GM12878 (cell line): ENCODE measurements at regions not wholly inside any gene's neighbourhood (a gene's known extent, or its start where the extent isn't known, plus 50 kb on each side); places are given as distances from the start of the nearest gene placed in this dataset.

Experiments
- BHLHE40 ChIP-seq, 2 experiments: fragments of 450-650 bp in 1 of 2; IDR thresholded peaks; 2 replicates each; pipeline ENCODE4 v1.6.1; 2011 to 2017; ENCODE audit warnings: low read depth in 2 of 2, borderline replicate concordance in 1 of 2, improper control_type of control experiment in 1 of 2, low read length in 1 of 2, mild to moderate bottlenecking in 1 of 2
- EGR1 ChIP-seq, 2 experiments: IDR thresholded peaks; 1 replicate in 1 of 2; 2 replicates in 1 of 2; pipeline ENCODE4 v1.6.1; 2011 to 2012; ENCODE audit warnings: low read depth in 2 of 2, low read length in 2 of 2, borderline replicate concordance in 1 of 2, mild to moderate bottlenecking in 1 of 2, moderate library complexity in 1 of 2
- JUNB ChIP-seq: IDR thresholded peaks from 2 replicates; pipeline ENCODE4 v1.6.1; 2016; ENCODE audit warnings: antibody characterized with exemption, mild to moderate bottlenecking
- PAX5 ChIP-seq: IDR thresholded peaks from 2 replicates; pipeline ENCODE4 v1.6.1; 2011; ENCODE audit warnings: low read depth, low read length, borderline replicate concordance
- POLR2A ChIP-seq: IDR thresholded peaks from 2 replicates; pipeline ENCODE4 v1.6.1; 2011; ENCODE audit warnings: low read depth, mild to moderate bottlenecking, low read length
- POLR2AphosphoS5 ChIP-seq: IDR thresholded peaks from 2 replicates; pipeline ENCODE4 v1.6.1; 2011; ENCODE audit warnings: mild to moderate bottlenecking, low read length, inconsistent platforms
- SPI1 ChIP-seq: IDR thresholded peaks from 2 replicates; pipeline ENCODE4 v1.6.1; 2011; ENCODE audit warnings: low read depth, mild to moderate bottlenecking, low read length, moderate library complexity, borderline replicate concordance; ENCODE audit not compliant: insufficient read depth
- TBL1XR1 ChIP-seq: IDR thresholded peaks from 2 replicates; pipeline ENCODE4 v1.6.1; 2012; ENCODE audit warnings: low read depth, low read length, improper control_type of control experiment
- YY1 ChIP-seq: IDR thresholded peaks from 2 replicates; pipeline ENCODE4 v1.6.1; 2011; ENCODE audit warnings: low read depth, mild to moderate bottlenecking, low read length
- ZZZ3 ChIP-seq: IDR thresholded peaks from 2 replicates; pipeline ENCODE4 v1.6.1; 2011; ENCODE audit warnings: low read depth; ENCODE audit not compliant: control insufficient read depth, insufficient read length
- TF ChIP-seq, protein P1 (sequence below): fragments of 450-650 bp; IDR thresholded peaks from 2 replicates; pipeline ENCODE4 v1.6.1; 2016; ENCODE audit warnings: mild to moderate bottlenecking
- TF ChIP-seq, protein P2 (sequence below): IDR thresholded peaks from 2 replicates; pipeline ENCODE4 v1.6.1; 2011; ENCODE audit warnings: borderline replicate concordance, low read depth, mild to moderate bottlenecking, moderate library complexity, mixed read lengths, low read length; ENCODE audit not compliant: insufficient read depth; ENCODE audit errors: extremely low read length
- TF ChIP-seq, protein P3 (sequence below): IDR thresholded peaks from 2 replicates; pipeline ENCODE4 v1.6.1; 2011; ENCODE audit warnings: low read depth, low read length, improper control_type of control experiment, borderline replicate concordance

DNA sequence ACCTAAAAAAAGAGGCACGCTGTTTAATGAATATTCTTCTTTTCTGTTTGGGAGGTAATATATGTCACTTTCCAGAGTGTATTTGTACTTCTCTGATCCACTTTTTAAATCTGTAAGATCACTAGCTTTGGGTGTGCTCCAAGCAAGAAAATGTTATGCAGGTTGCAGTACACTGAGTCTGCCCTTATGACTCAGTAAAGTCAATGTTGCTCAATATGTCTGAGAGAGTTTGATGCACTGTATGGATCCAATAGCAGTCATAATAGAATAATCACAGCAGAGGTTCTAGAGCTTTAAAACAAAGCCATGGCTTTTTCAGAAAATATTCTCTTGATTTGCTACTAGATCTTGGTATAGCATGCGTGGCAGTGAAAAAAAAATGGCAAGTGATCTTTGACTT, 525.3 kb upstream of the HTR1E start:
- TF ChIP-seq EGR1 (IDR thresholded peaks at IDR 0.05; ENCODE audit: borderline replicate concordance in 1 of 2, low read depth in 2 of 2, low read length in 2 of 2) (no peak), POLR2AphosphoS5 (no peak), TBL1XR1 (no peak), JUNB (no peak), SPI1 (no peak), YY1 (no peak), POLR2A (no peak), ZZZ3 (no peak), PAX5 (no peak), BHLHE40 (IDR thresholded peaks at IDR 0.05; ENCODE audit: borderline replicate concordance in 1 of 2, low read depth in 2 of 2, low read length in 1 of 2) (no peak)
- TF ChIP-seq, protein P1, sequence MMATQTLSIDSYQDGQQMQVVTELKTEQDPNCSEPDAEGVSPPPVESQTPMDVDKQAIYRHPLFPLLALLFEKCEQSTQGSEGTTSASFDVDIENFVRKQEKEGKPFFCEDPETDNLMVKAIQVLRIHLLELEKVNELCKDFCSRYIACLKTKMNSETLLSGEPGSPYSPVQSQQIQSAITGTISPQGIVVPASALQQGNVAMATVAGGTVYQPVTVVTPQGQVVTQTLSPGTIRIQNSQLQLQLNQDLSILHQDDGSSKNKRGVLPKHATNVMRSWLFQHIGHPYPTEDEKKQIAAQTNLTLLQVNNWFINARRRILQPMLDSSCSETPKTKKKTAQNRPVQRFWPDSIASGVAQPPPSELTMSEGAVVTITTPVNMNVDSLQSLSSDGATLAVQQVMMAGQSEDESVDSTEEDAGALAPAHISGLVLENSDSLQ, result no peak
- TF ChIP-seq, protein P2, sequence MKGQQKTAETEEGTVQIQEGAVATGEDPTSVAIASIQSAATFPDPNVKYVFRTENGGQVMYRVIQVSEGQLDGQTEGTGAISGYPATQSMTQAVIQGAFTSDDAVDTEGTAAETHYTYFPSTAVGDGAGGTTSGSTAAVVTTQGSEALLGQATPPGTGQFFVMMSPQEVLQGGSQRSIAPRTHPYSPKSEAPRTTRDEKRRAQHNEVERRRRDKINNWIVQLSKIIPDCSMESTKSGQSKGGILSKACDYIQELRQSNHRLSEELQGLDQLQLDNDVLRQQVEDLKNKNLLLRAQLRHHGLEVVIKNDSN, result no peak
- TF ChIP-seq, protein P3, sequence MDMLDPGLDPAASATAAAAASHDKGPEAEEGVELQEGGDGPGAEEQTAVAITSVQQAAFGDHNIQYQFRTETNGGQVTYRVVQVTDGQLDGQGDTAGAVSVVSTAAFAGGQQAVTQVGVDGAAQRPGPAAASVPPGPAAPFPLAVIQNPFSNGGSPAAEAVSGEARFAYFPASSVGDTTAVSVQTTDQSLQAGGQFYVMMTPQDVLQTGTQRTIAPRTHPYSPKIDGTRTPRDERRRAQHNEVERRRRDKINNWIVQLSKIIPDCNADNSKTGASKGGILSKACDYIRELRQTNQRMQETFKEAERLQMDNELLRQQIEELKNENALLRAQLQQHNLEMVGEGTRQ, result no peak
